Suppressor macrophage treated with lipopolysaccharide for 1 hour (primary cell): ENCODE measurements at regions not wholly inside any gene's neighbourhood (a gene's known extent, or its start where the extent isn't known, plus 50 kb on each side); places are given as distances from the start of the nearest gene placed in this dataset.
A peak's percentile ranks its signal among the peaks of the same experiment; 100 is the strongest.
"Not testable (repeated sequence)": the region's sequence is repeated elsewhere in the genome, so short reads cannot be mapped to it uniquely, and the experiment has no call there.

Experiments used
- DNase-seq, 3 donors: peaks; one replicate each; pipeline ENCODE4 v3.0.0-alpha.2; 2020 to 2022

GRCh38 chr9:83133316-83133715 lies 70.4 kb upstream of the RASEF start:
- DNase-seq, result no peak

GRCh38 chr9:83132768-83133167 lies 69.8 kb upstream of the RASEF start:
- no peak for DNase-seq

GRCh38 chr9:83130541-83130940 lies 67.6 kb upstream of the RASEF start:
- DNase-seq, result no peak

GRCh38 chr9:83125671-83126070 lies 62.7 kb upstream of the RASEF start:
- DNase-seq, result no peak

- peak; percentile 3 to 40 (median 4) for DNase-seq
These were observed 56.9 kb upstream of the RASEF start for GRCh38 chr9:83119873-83120272.

GRCh38 chr9:83116026-83116425 lies 53.1 kb upstream of the RASEF start:
- no peak for DNase-seq

GRCh38 chr9:83113445-83113844 lies 50.5 kb upstream of the RASEF start:
- not testable (repeated sequence) for DNase-seq
